H1 (cell line): ENCODE measurements at regions not wholly inside any gene's neighbourhood (a gene's known extent, or its start where the extent isn't known, plus 50 kb on each side); places are given as distances from the start of the nearest gene placed in this dataset.

ENCODE experiments used
- CTCF ChIA-PET: fragments of 300-600 bp; sonication (Branson Sonifier 250); formaldehyde crosslinking; loops from one replicate; lab custom pipeline; 2021; ENCODE audit not compliant: partially characterized antibody; lab: Charles Lee
- POLR2A ChIA-PET: fragments of 300-600 bp; sonication (Branson Sonifier 250); formaldehyde crosslinking; loops from one replicate; lab custom pipeline; 2021; ENCODE audit warnings: inconsistent platforms; ENCODE audit not compliant: partially characterized antibody; lab: Charles Lee
- DNase-seq, 2 experiments: peaks; one replicate each; pipeline versions ENCODE4 v3.0.0 to v3.0.0-alpha.2; 2010 to 2022; ENCODE audit warnings: low spot score in 2 of 2, low read depth in 1 of 2, mixed read lengths in 1 of 2
- FAIRE-seq: peaks from 2 replicates; lab custom pipeline; 2011; peaks lifted over from hg19 to GRCh38; lab: Jason Lieb, UNC
- H2AFZ ChIP-seq: 2 replicates; pipeline ENCODE4 v1.8.1; 2012; ENCODE audit warnings: low read length, inconsistent platforms
- H2AK5ac ChIP-seq: 2 replicates; pipeline ENCODE4 v1.6.1; 2013; ENCODE audit warnings: low read depth, low read length
- H2BK120ac ChIP-seq: replicated peaks from 2 replicates; pipeline ENCODE3; 2013; ENCODE audit warnings: low read depth, low read length, inconsistent platforms
- H2BK12ac ChIP-seq: 2 replicates; pipeline ENCODE4 v1.6.1; 2013; ENCODE audit warnings: low read depth, low read length
- H2BK15ac ChIP-seq: 2 replicates; pipeline ENCODE4 v1.6.1; 2013; ENCODE audit warnings: low read length
- H2BK20ac ChIP-seq: 2 replicates; pipeline ENCODE4 v1.6.1; 2013; ENCODE audit warnings: low read length
- H2BK5ac ChIP-seq: 2 replicates; pipeline ENCODE4 v1.6.1; 2013; ENCODE audit warnings: low read depth, low read length
- H3K14ac ChIP-seq: 2 replicates; pipeline ENCODE4 v1.6.1; 2013; ENCODE audit warnings: inconsistent platforms; ENCODE audit not compliant: insufficient read length
- H3K18ac ChIP-seq: 2 replicates; pipeline ENCODE4 v1.6.1; 2013; ENCODE audit warnings: low read length; ENCODE audit errors: extremely low read depth
- H3K23ac ChIP-seq: 2 replicates; pipeline ENCODE4 v1.6.1; 2013; ENCODE audit warnings: inconsistent platforms; ENCODE audit not compliant: insufficient read length
- H3K23me2 ChIP-seq: 2 replicates; pipeline ENCODE4 v1.6.1; 2013; ENCODE audit warnings: low read depth, low read length
- H3K27ac ChIP-seq: 2 replicates; pipeline ENCODE4 v1.6.1; 2011; ENCODE audit warnings: low read depth, low read length, inconsistent platforms
- H3K27me3 ChIP-seq, 4 experiments: replicated peaks in 1 of 4; 1 replicate in 1 of 4; 2 replicates in 3 of 4; pipeline versions ENCODE4 v1.6.1 to v1.8.1; 2011 to 2013; ENCODE audit warnings: low read length in 3 of 4, mild to moderate bottlenecking in 3 of 4, inconsistent platforms in 2 of 4, mixed read lengths in 2 of 4, moderate library complexity in 1 of 4; ENCODE audit not compliant: control insufficient read depth in 3 of 4, insufficient read depth in 3 of 4; ENCODE audit errors: extremely low read depth in 1 of 4
- H3K36me3 ChIP-seq, 4 experiments: 2 replicates each; pipeline versions ENCODE4 v1.6.1 to v1.8.1; 2011 to 2013; ENCODE audit warnings: mild to moderate bottlenecking in 4 of 4, low read length in 3 of 4, moderate library complexity in 2 of 4, control low read depth in 1 of 4, inconsistent platforms in 1 of 4; ENCODE audit not compliant: insufficient read depth in 4 of 4, control insufficient read depth in 2 of 4
- H3K4ac ChIP-seq: replicated peaks from 2 replicates; pipeline ENCODE3; 2013; ENCODE audit warnings: low read length, low read depth, mixed read lengths, inconsistent platforms; ENCODE audit not compliant: insufficient read length
- H3K4me1 ChIP-seq, 4 experiments: replicated peaks in 1 of 4; 1 replicate in 1 of 4; 2 replicates in 3 of 4; pipeline versions ENCODE4 v1.6.1 to v1.8.1; 2011 to 2013; ENCODE audit warnings: low read length in 3 of 4, inconsistent platforms in 2 of 4, mixed read lengths in 1 of 4; ENCODE audit not compliant: insufficient read depth in 4 of 4, control insufficient read depth in 3 of 4
- H3K4me2 ChIP-seq, 2 experiments: 2 replicates each; pipeline versions ENCODE4 v1.6.1 to v1.8.1; 2011 to 2013; ENCODE audit warnings: low read depth in 2 of 2, low read length in 2 of 2, control low read depth in 1 of 2, inconsistent platforms in 1 of 2, mild to moderate bottlenecking in 1 of 2; ENCODE audit not compliant: insufficient read depth in 1 of 2
- H3K4me3 ChIP-seq, 4 experiments: fragments of 200-600, 300-600 bp in 1 of 4; sonication (generic), shearing (Covaris generic), sonication (Bioruptor Twin) in 1 of 4; 2 replicates each; pipeline versions ENCODE4 v1.5.1 to v1.8.1; 2011 to 2016; ENCODE audit warnings: low read length in 4 of 4, low read depth in 3 of 4, control low read depth in 2 of 4, inconsistent platforms in 2 of 4, mild to moderate bottlenecking in 2 of 4, mixed read lengths in 1 of 4, moderate library complexity in 1 of 4; ENCODE audit not compliant: insufficient read depth in 2 of 4; ENCODE audit errors: extremely low read depth in 1 of 4
- H3K56ac ChIP-seq: replicated peaks from 2 replicates; pipeline ENCODE3; 2013; ENCODE audit warnings: low read depth, mild to moderate bottlenecking, mixed read lengths, low read length, inconsistent platforms; ENCODE audit not compliant: insufficient read length
- H3K79me1 ChIP-seq: 2 replicates; pipeline ENCODE4 v1.6.1; 2013; ENCODE audit warnings: low read depth, low read length, control low read depth
- H3K79me2 ChIP-seq, 2 experiments: 2 replicates each; pipeline versions ENCODE4 v1.6.1 to v1.8.1; 2012 to 2013; ENCODE audit warnings: low read length in 2 of 2, mild to moderate bottlenecking in 2 of 2, inconsistent platforms in 1 of 2; ENCODE audit not compliant: insufficient read depth in 2 of 2, control insufficient read depth in 1 of 2
- H3K9ac ChIP-seq, 4 experiments: replicated peaks in 1 of 4; 1 replicate in 1 of 4; 2 replicates in 3 of 4; pipeline versions ENCODE4 v1.6.1 to v1.8.1; 2011 to 2013; ENCODE audit warnings: low read depth in 3 of 4, low read length in 3 of 4, control low read depth in 2 of 4, mild to moderate bottlenecking in 2 of 4, moderate library complexity in 2 of 4, inconsistent platforms in 1 of 4; ENCODE audit errors: extremely low read depth in 1 of 4
- H3K9me3 ChIP-seq, 2 experiments: 2 replicates each; pipeline versions ENCODE4 v1.6.1 to v1.8.1; 2012 to 2013; ENCODE audit warnings: mild to moderate bottlenecking in 2 of 2, moderate library complexity in 2 of 2, control low read depth in 1 of 2, inconsistent platforms in 1 of 2, low read depth in 1 of 2, low read length in 1 of 2, mixed read lengths in 1 of 2; ENCODE audit not compliant: insufficient read depth in 2 of 2
- H4K20me1 ChIP-seq, 2 experiments: replicated peaks in 1 of 2; 2 replicates each; pipeline versions ENCODE3 to v1.8.1; 2011 to 2013; ENCODE audit warnings: inconsistent platforms in 2 of 2, low read length in 2 of 2, mild to moderate bottlenecking in 1 of 2; ENCODE audit not compliant: insufficient read depth in 2 of 2, control insufficient read depth in 1 of 2
- H4K5ac ChIP-seq: 2 replicates; pipeline ENCODE4 v1.6.1; 2013; ENCODE audit warnings: low read length, low read depth, mixed read lengths, inconsistent platforms; ENCODE audit not compliant: insufficient read length
- H4K8ac ChIP-seq: 2 replicates; pipeline ENCODE4 v1.8.0; 2013; ENCODE audit warnings: mild to moderate bottlenecking, moderate library complexity, low read length, inconsistent platforms; ENCODE audit not compliant: insufficient read depth; ENCODE audit errors: extremely low read depth
- H4K91ac ChIP-seq: replicated peaks from 2 replicates; pipeline ENCODE3; 2013; ENCODE audit warnings: low read length, mixed read lengths, inconsistent platforms; ENCODE audit not compliant: insufficient read length
- BCL11A ChIP-seq, 2 experiments: IDR thresholded peaks; one replicate each; pipeline ENCODE4 v1.6.1; 2011; ENCODE audit warnings: low read depth in 2 of 2, low read length in 2 of 2, mild to moderate bottlenecking in 2 of 2
- EP300 ChIP-seq, 2 experiments: IDR thresholded peaks; 1 replicate in 1 of 2; 2 replicates in 1 of 2; pipeline ENCODE4 v1.6.1; 2011 to 2012; ENCODE audit warnings: low read depth in 2 of 2, low read length in 2 of 2, mild to moderate bottlenecking in 2 of 2, borderline replicate concordance in 1 of 2, inconsistent platforms in 1 of 2, moderate library complexity in 1 of 2
- EZH2 ChIP-seq: fragments of 200-600 bp; sonication (generic); IDR thresholded peaks from 2 replicates; pipeline ENCODE4 v1.7.1; 2012; ENCODE audit warnings: low read depth, mild to moderate bottlenecking, moderate library complexity, low read length, inconsistent platforms; ENCODE audit not compliant: severe bottlenecking
- JUND ChIP-seq: IDR thresholded peaks from 2 replicates; pipeline ENCODE4 v1.6.1; 2011; ENCODE audit warnings: mild to moderate bottlenecking, improper control_type of control experiment, low read length
- POU5F1 ChIP-seq: IDR thresholded peaks from 2 replicates; pipeline ENCODE4 v1.6.1; 2011; ENCODE audit warnings: low read depth, mild to moderate bottlenecking, low read length, moderate library complexity
- RBBP5 ChIP-seq: IDR thresholded peaks from 2 replicates; pipeline ENCODE4 v1.7.1; 2012; ENCODE audit warnings: low read depth, mild to moderate bottlenecking, inconsistent platforms, low read length, moderate library complexity, borderline replicate concordance
- SAP30 ChIP-seq: fragments of 300-600 bp; sonication (generic); IDR thresholded peaks from 2 replicates; pipeline ENCODE4 v1.7.1; 2012; ENCODE audit warnings: low read length, moderate library complexity, mild to moderate bottlenecking, inconsistent platforms; ENCODE audit not compliant: insufficient read depth, insufficient replicate concordance
- SIRT6 ChIP-seq: IDR thresholded peaks from one replicate; pipeline ENCODE4 v1.7.1; 2012; ENCODE audit warnings: low read length, inconsistent platforms
- TAF7 ChIP-seq: optimal IDR thresholded peaks from 2 replicates; pipeline ENCODE3; 2011; ENCODE audit warnings: low read depth, mild to moderate bottlenecking, inconsistent platforms, low read length, moderate library complexity, borderline replicate concordance
- WGBS, 2 experiments: shearing (Covaris generic) in 1 of 2; methylation state at CpG; one replicate each; pipeline versions ENCODE4 v1.1.6 to v1.1.7; 2013 to 2015; ENCODE audit warnings: low lambda C conversion rate in 2 of 2, mixed read lengths in 2 of 2, inconsistent platforms in 1 of 2, low coverage in 1 of 2, missing lambda C conversion rate in 1 of 2; ENCODE audit not compliant: insufficient replicate concordance in 2 of 2, insufficient coverage in 1 of 2, insufficient read length in 1 of 2; ENCODE audit errors: extremely low coverage in 1 of 2, missing lambda C conversion rate in 1 of 2; 5-methylcytosine and 5-hydroxymethylcytosine counted together

DNA sequence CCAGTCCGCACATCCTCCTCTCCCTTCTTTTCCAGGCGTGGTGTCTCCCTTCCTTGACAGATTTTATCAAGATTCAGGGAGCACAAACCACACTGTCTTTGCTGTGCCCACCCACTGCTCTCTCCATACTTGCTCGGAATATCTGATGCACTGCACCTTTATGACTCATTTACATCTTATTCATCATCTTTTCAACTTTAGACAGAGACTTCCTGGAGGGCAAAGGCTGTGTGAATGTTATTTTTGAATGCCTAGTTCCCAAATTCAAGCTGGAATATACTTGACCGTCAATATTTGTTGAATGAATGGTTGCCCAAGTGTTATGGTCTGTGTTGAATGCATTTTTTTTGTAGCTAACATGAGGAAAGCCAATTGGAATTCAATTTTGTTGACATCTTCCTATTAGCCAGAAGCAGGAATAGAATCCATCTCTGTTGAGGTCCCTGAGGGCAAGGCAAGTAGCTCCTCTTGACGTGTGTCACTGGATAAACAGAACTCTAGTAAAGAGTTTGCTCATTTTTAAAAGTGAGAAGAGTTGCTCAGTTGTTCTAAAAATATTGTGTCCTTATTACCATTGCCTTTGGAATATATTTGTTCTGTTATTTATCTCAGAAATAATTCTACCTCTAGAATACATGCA, 95.0 kb downstream of the KLF6 start:
- Histone ChIP-seq H3K56ac (no peak overlapping the region), H3K79me2 (no peaks in the 10 kb centered on the region), H3K4me2 (no peak overlapping the region), H3K4me1 (no peaks in the 10 kb centered on the region; a peak in 2 of 7 replicates), H3K79me1 (no peaks in the 10 kb centered on the region), H3K36me3 (no peaks in the 10 kb centered on the region), H4K91ac (no peak overlapping the region), H2AK5ac (no peak overlapping the region), H2BK15ac (no peak overlapping the region), H2BK5ac (no peak overlapping the region), H3K9ac (no peak overlapping the region), H2BK20ac (no peak overlapping the region), H3K23me2 (no peaks in the 10 kb centered on the region), H4K20me1 (no peaks in the 10 kb centered on the region), H3K4me3 (no peak overlapping the region), H3K27me3 (no peaks in the 10 kb centered on the region), H3K27ac (no peak overlapping the region), H2BK120ac (no peak overlapping the region), H3K23ac (no peak overlapping the region), H3K4ac (no peak overlapping the region), H2BK12ac (no peak overlapping the region), H4K5ac (no peak overlapping the region), H3K9me3 (no peaks in the 10 kb centered on the region), H4K8ac (no peak overlapping the region), H2AFZ (no peak overlapping the region), H3K14ac (no peak overlapping the region), H3K18ac (no peak overlapping the region; the same call in 1 of the 2 replicates)
- no peak for DNase-seq
- ChIA-PET CTCF (interaction anchor here (0.6 to 0.9 kb wide), 3 partner anchors 9 to 77 kb away, joined by 3 read pairs; no protein-coding TSS in a partner anchor), POLR2A (no interaction called here)
- TF ChIP-seq BCL11A (IDR thresholded peaks at IDR 0.05; ENCODE audit: low read depth in 2 of 2, low read length in 2 of 2), result no peak
- no peak for TF ChIP-seq RBBP5
- TF ChIP-seq EP300 (IDR thresholded peaks at IDR 0.05; ENCODE audit: borderline replicate concordance in 1 of 2, low read depth in 2 of 2, low read length in 2 of 2), result no peak
- no peak for TF ChIP-seq EZH2
- no peak for TF ChIP-seq SAP30
- no peak for TF ChIP-seq POU5F1
- TF ChIP-seq SIRT6, result no peak
- TF ChIP-seq JUND, result no peak
- no peak for TF ChIP-seq TAF7
- no peak for FAIRE-seq
- WGBS, 2 experiments, result 96% methylated on average over 5 of the region's 5 CpGs; no CpG with 5 or more reads in 1 of the 2 experiments
